HG03108 (cell line): ENCODE measurements at regions not wholly inside any gene's neighbourhood (a gene's known extent, or its start where the extent isn't known, plus 50 kb on each side); places are given as distances from the start of the nearest gene placed in this dataset.
"Not testable (repeated sequence)": the region's sequence is repeated elsewhere in the genome, so short reads cannot be mapped to it uniquely, and the experiment has no call there.

ENCODE experiments used
- ATAC-seq: cut with Tn5 transposase; IDR thresholded peaks from one replicate; pipeline ENCODE4 v1.9.1; 2021; ENCODE audit warnings: moderate library complexity; ENCODE audit not compliant: unreplicated experiment

DNA sequence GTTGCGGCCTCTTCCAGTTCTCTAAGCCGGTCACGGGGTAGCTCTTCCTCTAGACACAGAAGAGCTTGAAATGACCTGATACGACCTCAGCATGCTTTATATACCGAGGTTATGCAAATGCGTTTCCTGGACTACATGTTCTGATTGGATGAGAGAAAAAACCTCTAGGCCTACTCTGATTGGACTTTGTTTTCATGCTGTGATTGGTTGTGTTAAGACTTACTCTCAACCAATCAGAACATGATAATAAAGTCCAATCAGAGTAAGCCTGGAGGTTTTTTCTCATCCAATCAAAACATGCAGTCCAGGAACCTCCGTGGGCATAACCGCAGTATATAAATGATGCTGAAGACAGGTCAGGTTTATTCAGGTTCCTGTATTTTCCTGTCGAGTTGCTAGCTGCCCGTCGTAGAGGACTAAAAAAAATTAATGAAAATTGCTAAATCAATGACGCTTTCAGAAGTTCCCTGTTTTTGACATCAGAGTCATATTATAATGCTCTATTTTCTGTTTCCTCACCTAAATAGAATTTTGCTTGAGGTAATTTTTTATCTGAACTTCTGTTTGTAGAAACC, 177.4 kb downstream of the POTEB3 start:
- ATAC-seq: no peak

DNA sequence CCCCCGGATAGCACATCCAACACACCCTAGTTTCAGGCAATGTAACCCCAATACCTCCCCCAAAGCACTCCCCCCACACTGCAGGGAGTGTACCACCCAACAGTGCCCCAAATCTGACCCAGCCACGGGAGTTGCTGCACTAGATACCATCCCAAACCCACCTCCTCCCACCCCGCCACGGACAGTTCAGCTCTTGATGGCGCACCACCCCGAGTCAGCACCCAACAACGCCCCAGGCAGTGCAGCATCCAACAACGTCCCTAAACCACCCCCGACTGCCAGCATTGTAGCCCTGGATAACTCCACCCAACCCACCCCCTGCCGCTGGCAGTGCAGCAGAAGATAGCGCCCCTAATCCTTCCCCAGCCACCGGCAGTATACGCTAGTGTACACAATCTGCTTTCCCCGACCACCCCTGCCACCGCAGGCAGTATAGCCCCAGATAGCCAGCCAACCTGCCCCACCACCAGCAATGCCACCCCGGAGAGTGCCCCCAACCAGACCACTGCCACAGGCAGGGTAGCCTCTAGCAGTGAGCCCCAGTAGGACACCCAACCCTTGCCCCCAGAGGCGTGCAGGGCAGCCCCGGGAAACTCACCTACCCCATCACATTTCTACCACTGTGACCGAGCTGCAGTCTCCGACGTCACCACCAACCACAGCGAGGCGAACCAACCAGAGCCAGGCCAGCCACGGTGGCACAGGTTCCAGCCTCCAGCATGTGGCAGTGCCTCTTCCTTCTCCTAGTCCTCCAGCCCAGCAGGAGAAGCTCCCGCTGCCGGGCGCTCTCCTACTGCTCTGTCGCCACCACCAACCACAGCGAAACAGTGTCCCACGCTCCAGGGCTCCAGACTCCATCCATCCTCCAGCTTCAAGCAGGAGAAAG, 178.1 kb downstream of the POTEB3 start:
- ATAC-seq: no peak

DNA sequence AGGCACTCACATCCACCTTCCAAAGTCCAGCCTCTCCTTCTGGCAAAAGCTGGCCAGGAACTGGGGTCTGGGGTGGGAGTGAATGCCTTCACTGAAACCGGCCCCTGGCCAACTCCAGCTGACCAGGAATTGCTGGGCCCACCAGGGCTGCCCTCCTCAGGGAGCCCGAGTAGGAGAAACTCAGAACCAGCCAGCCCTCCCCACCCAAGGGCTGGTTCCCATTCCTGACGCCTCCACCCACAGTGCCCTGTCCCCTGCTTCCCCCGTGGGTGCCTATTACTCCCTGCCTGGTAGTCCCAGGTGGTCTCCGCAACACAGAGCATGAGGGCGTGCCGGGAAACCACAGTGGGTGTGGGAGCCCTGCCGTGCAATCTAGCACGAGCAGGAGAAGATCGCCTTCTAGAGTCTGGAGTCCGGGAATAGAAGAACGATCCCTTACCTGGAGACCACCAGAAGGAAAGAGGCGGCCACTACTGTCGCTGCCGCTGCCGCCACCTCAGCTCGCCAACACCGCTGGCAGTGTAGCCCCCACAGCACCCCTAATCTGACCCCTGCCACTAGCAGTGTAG, 178.8 kb downstream of the POTEB3 start:
- ATAC-seq: no peak

DNA sequence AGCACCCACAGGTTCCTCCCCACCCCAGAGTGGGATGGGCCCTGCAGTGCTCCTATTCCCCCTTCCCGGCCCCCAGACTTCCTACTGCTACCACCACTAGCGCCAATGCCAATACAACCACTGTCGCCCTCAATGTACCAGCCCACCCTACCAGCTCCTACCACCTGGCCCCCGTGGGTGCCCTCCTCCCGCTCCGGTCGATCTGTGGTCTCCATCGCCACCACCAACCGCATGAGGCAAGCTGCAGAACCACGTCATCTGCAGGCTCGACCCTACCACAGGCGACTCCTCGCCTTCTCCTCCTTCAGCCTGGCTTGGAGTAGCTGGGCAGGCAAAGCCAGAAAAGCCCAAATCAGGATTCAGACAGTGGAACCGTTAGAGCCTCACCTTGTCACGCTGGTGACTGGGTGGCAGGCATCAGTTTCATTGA, 179.3 kb downstream of the POTEB3 start:
- no peak for ATAC-seq

DNA sequence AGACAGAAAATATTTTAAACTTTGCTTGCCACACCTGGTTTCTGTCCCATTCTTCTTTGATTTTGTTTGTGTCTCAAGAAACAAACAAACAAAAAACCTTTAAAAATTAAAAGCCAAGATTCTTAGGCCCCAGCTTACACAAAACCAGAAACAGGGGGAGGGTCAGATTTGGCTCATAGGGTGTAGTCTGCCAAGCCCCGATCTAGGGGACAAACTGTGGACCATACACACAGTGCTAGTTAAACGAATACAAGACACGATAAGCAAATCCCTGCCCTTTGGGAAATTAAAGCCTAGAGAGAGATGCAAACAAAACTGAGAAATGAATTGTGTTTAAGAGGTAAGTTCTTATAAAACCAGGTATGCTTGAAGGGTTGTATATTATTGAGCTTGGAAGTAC, 181.7 kb downstream of the POTEB3 start:
- ATAC-seq: not testable (repeated sequence)

DNA sequence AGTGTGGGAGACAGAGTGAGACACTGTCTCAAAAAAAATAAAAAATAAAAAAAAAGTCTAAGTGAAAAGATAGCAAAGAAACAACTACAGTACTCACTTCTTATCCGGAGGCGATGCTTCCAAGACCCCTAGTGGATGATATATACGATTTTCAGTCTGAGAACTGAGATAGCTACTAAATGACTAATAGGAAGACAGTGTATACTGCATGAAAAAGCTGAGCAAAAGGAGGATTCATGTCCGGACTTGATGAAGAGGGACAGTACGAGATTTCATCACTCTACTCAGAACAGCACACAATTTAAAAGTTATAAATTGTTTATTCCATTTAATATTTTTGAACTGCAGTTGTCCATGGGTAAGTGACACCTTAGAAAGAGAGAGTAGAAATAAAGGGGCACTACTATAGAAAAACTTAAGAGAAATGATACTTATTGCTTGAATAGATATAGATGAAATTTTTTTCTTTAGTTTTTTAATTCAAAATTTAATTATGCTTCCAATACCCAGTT, 190.7 kb downstream of the POTEB3 start:
- not testable (repeated sequence) for ATAC-seq
